HCT116 (cell line): ENCODE measurements at regions not wholly inside any gene's neighbourhood (a gene's known extent, or its start where the extent isn't known, plus 50 kb on each side); places are given as distances from the start of the nearest gene placed in this dataset.

Experiments used
- EZH2 ChIP-seq: fragments of 200-600 bp; sonication (generic); IDR thresholded peaks from 2 replicates; pipeline ENCODE4 v1.6.1; 2017; ENCODE audit warnings: antibody characterized with exemption, mixed run types
- EZH2phosphoT487 ChIP-seq: fragments of 200-600 bp; IDR thresholded peaks from 2 replicates; pipeline ENCODE4 v1.6.1; 2018; ENCODE audit warnings: antibody characterized with exemption, borderline replicate concordance
- POLR2A ChIP-seq: IDR thresholded peaks from 2 replicates; pipeline ENCODE4 v1.7.0; 2011; ENCODE audit warnings: borderline replicate concordance; ENCODE audit not compliant: insufficient read depth, insufficient read length; ENCODE audit errors: extremely low read depth
- POLR2AphosphoS5 ChIP-seq: IDR thresholded peaks from 2 replicates; pipeline ENCODE4 v1.6.1; 2011; ENCODE audit warnings: mild to moderate bottlenecking, low read depth, low read length, moderate library complexity
- SIN3A ChIP-seq: IDR thresholded peaks from 2 replicates; pipeline ENCODE4 v1.6.1; 2012; ENCODE audit warnings: low read depth
- TF ChIP-seq, protein P1 (sequence below), 3 experiments: fragments of 200-600 bp in 1 of 3; sonication (generic) in 1 of 3; IDR thresholded peaks in 2 of 3; conservative IDR thresholded peaks in 1 of 3; 2 replicates each; pipeline ENCODE4 v1.5.1; 2012 to 2017; ENCODE audit warnings: low read depth in 2 of 3, low read length in 2 of 3, antibody characterized with exemption in 1 of 3, borderline replicate concordance in 1 of 3, control low read depth in 1 of 3, mild to moderate bottlenecking in 1 of 3, mixed read lengths in 1 of 3, mixed run types in 1 of 3, moderate library complexity in 1 of 3; ENCODE audit not compliant: insufficient read depth in 1 of 3
- TF ChIP-seq, protein P2 (sequence below): IDR thresholded peaks from 2 replicates; pipeline ENCODE4 v1.6.1; 2012; ENCODE audit warnings: low read depth

DNA sequence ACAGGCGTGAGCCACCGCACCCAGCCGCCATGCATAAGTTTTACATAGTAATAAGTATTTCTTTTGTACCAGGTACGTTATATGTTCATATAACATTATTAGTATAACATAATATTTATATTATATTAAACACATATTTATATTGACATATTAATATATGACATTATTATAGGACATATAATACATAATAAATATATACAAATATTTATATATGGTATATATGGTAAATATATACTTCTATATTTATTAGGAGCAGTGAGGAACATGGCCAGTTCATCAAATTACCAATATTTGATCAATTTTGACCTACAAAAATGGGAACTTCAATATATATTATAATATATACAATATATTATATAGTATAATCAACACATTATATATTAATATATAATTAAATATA is 245.9 kb upstream of the FGGY start:
- no peak for TF ChIP-seq POLR2A
- TF ChIP-seq, protein P1, sequence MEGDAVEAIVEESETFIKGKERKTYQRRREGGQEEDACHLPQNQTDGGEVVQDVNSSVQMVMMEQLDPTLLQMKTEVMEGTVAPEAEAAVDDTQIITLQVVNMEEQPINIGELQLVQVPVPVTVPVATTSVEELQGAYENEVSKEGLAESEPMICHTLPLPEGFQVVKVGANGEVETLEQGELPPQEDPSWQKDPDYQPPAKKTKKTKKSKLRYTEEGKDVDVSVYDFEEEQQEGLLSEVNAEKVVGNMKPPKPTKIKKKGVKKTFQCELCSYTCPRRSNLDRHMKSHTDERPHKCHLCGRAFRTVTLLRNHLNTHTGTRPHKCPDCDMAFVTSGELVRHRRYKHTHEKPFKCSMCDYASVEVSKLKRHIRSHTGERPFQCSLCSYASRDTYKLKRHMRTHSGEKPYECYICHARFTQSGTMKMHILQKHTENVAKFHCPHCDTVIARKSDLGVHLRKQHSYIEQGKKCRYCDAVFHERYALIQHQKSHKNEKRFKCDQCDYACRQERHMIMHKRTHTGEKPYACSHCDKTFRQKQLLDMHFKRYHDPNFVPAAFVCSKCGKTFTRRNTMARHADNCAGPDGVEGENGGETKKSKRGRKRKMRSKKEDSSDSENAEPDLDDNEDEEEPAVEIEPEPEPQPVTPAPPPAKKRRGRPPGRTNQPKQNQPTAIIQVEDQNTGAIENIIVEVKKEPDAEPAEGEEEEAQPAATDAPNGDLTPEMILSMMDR (IDR thresholded peaks at IDR 0.05 in 2 of 3, conservative IDR thresholded peaks at IDR 0.05 in 1 of 3; ENCODE audit: borderline replicate concordance in 1 of 3, insufficient read depth in 1 of 3, low read depth in 2 of 3, low read length in 2 of 3) = no peak
- no peak for TF ChIP-seq SIN3A
- no peak for TF ChIP-seq EZH2
- TF ChIP-seq, protein P2, sequence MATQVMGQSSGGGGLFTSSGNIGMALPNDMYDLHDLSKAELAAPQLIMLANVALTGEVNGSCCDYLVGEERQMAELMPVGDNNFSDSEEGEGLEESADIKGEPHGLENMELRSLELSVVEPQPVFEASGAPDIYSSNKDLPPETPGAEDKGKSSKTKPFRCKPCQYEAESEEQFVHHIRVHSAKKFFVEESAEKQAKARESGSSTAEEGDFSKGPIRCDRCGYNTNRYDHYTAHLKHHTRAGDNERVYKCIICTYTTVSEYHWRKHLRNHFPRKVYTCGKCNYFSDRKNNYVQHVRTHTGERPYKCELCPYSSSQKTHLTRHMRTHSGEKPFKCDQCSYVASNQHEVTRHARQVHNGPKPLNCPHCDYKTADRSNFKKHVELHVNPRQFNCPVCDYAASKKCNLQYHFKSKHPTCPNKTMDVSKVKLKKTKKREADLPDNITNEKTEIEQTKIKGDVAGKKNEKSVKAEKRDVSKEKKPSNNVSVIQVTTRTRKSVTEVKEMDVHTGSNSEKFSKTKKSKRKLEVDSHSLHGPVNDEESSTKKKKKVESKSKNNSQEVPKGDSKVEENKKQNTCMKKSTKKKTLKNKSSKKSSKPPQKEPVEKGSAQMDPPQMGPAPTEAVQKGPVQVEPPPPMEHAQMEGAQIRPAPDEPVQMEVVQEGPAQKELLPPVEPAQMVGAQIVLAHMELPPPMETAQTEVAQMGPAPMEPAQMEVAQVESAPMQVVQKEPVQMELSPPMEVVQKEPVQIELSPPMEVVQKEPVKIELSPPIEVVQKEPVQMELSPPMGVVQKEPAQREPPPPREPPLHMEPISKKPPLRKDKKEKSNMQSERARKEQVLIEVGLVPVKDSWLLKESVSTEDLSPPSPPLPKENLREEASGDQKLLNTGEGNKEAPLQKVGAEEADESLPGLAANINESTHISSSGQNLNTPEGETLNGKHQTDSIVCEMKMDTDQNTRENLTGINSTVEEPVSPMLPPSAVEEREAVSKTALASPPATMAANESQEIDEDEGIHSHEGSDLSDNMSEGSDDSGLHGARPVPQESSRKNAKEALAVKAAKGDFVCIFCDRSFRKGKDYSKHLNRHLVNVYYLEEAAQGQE = no peak
- no peak for TF ChIP-seq POLR2AphosphoS5
- TF ChIP-seq EZH2phosphoT487 = no peak
